ENCODE measurements at regions not wholly inside any gene's neighbourhood (a gene's known extent, or its start where the extent isn't known, plus 50 kb on each side); places are given as distances from the start of the nearest gene placed in this dataset.

DNA sequence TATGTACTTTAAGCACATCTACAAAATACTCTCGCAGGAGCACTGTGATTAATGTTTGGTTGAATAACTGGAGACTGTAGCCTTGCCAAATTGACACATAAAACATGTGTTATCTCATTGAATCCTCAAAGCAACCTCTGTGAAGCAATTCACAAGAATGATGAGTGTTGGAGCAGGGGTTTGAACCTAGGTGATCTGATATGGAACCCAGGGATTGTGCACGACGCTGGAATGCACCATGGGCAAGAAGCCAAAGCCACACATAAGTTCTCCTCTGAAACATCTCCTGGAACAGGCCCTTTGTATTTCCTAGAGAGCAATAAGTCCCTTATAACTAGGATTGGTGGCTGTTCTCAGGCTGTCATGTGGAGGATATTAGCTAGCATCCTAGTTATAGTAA lies 124.6 kb upstream of the IVNS1ABP start:
- TF ChIP-seq, protein P1, sequence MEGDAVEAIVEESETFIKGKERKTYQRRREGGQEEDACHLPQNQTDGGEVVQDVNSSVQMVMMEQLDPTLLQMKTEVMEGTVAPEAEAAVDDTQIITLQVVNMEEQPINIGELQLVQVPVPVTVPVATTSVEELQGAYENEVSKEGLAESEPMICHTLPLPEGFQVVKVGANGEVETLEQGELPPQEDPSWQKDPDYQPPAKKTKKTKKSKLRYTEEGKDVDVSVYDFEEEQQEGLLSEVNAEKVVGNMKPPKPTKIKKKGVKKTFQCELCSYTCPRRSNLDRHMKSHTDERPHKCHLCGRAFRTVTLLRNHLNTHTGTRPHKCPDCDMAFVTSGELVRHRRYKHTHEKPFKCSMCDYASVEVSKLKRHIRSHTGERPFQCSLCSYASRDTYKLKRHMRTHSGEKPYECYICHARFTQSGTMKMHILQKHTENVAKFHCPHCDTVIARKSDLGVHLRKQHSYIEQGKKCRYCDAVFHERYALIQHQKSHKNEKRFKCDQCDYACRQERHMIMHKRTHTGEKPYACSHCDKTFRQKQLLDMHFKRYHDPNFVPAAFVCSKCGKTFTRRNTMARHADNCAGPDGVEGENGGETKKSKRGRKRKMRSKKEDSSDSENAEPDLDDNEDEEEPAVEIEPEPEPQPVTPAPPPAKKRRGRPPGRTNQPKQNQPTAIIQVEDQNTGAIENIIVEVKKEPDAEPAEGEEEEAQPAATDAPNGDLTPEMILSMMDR (IDR thresholded peaks at IDR 0.05; ENCODE audit: low read length), result no peak
- TF ChIP-seq EZH2 (IDR thresholded peaks at IDR 0.05; ENCODE audit: borderline replicate concordance, low read length), result no peak
